Gastroesophageal sphincter (tissue), 3 donors: ENCODE measurements at regions not wholly inside any gene's neighbourhood (a gene's known extent, or its start where the extent isn't known, plus 50 kb on each side); places are given as distances from the start of the nearest gene placed in this dataset.

Experiments
- POLR2A ChIP-seq, 2 donors: fragments of 450-650 bp; IDR thresholded peaks; one replicate each; pipeline ENCODE4 v1.6.1; 2017; ENCODE audit warnings: antibody characterized with exemption in 2 of 2, mild to moderate bottlenecking in 2 of 2, moderate library complexity in 1 of 2
- TF ChIP-seq, protein P1 (sequence below), 4 experiments: fragments of 200-600 bp in 2 of 4; fragments of 450-650 bp in 2 of 4; sonication (generic) in 1 of 4; IDR thresholded peaks; one replicate each; pipeline ENCODE4 v1.5.1; 2017 to 2019; ENCODE audit warnings: antibody characterized with exemption in 4 of 4, mild to moderate bottlenecking in 2 of 4, moderate library complexity in 2 of 4

DNA sequence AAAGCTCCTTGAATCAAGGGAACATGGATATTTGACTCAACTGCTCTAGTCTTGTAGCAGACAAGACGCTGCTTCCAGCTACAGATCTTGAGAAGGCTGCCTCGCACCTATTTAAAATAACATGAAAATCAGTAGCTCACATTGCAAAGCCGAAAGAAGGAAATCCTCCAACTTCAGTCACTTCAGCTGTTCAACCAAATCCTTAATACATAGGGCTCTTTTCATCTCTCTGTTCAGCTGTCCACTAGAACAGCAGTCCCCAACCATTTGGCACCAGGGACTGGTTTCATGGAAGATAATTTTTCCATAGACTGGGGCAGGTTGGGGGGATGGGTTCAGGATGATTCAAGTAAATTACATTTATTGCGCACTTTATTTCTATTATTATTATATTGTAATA lies 1116.0 kb upstream of the TMEM132C start:
- no peak for TF ChIP-seq POLR2A (IDR thresholded peaks at IDR 0.05)
- TF ChIP-seq, protein P1, sequence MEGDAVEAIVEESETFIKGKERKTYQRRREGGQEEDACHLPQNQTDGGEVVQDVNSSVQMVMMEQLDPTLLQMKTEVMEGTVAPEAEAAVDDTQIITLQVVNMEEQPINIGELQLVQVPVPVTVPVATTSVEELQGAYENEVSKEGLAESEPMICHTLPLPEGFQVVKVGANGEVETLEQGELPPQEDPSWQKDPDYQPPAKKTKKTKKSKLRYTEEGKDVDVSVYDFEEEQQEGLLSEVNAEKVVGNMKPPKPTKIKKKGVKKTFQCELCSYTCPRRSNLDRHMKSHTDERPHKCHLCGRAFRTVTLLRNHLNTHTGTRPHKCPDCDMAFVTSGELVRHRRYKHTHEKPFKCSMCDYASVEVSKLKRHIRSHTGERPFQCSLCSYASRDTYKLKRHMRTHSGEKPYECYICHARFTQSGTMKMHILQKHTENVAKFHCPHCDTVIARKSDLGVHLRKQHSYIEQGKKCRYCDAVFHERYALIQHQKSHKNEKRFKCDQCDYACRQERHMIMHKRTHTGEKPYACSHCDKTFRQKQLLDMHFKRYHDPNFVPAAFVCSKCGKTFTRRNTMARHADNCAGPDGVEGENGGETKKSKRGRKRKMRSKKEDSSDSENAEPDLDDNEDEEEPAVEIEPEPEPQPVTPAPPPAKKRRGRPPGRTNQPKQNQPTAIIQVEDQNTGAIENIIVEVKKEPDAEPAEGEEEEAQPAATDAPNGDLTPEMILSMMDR (IDR thresholded peaks at IDR 0.05): no peak
